ENCODE measurements at regions not wholly inside any gene's neighbourhood (a gene's known extent, or its start where the extent isn't known, plus 50 kb on each side); places are given as distances from the start of the nearest gene placed in this dataset.
A peak's percentile ranks its signal among the peaks of the same experiment; 100 is the strongest.

DNA sequence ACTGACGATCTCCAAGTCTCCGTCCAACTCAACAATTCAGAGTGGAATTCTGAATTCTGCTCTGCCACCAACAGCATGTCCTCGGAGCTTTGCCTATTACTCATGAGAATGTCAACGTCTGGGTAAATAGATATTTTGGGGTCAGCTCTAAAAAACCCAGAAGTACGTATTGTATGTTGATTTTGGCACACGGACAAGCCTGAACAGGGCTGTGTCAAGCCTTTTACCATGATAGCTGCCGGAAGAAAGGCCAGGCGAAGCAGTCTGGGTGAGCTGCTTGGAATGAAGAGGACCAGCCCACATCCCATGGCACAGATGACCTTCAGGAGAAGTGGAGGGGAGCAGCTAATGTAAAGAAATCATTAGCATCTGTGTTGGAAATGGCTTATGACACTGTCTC is 88.0 kb upstream of the JAG1 start:
- Mint-ChIP-seq H3K27me3 (ENCODE audit: insufficient read depth, low read depth, poor library complexity) (peaks cover 3% of the 10 kb centered on the region), H3K4me1 (peaks cover 14% of the 10 kb centered on the region), H3K27ac (no peak overlapping the region), H3K9me3 (no peaks in the 10 kb centered on the region), H3K36me3 (ENCODE audit: low read depth) (no peaks in the 10 kb centered on the region; the same call in 2 of the 3 replicates), H3K4me3 (no peak overlapping the region)
- Histone ChIP-seq H2AFZ (peak overlapping the region; percentile 28; the same call in 1 of the 2 replicates), H4K20me1 (replicated peaks; ENCODE audit: insufficient read depth) (no peaks in the 10 kb centered on the region), H3K27me3 (ENCODE audit: insufficient read depth) (no peaks in the 10 kb centered on the region), H3K79me2 (replicated peaks; ENCODE audit: insufficient read depth) (no peaks in the 10 kb centered on the region), H3K4me2 (no peak overlapping the region), H3K9me2 (ENCODE audit: insufficient read depth) (peaks cover 5% of the 10 kb centered on the region; the same call in 1 of the 2 replicates), H3K4me1 (ENCODE audit: insufficient read depth) (no peaks in the 10 kb centered on the region), H3K4me3 (no peak overlapping the region), H3K36me3 (ENCODE audit: insufficient read depth) (no peaks in the 10 kb centered on the region), H3F3A (replicated peaks; ENCODE audit: low read depth) (no peaks in the 10 kb centered on the region), H3K27ac (ENCODE audit: low read depth) (no peak overlapping the region)
- DNase-seq (ENCODE audit: low spot score) (no peak), ATAC-seq (no peak)
- TF ChIP-seq ZNF114 (CRISPR knock-in tag; IDR thresholded peaks at IDR 0.05) (no peak), JUNB (IDR thresholded peaks at IDR 0.05; ENCODE audit: unreplicated experiment) (no peak), EZH2phosphoT487 (IDR thresholded peaks at IDR 0.05; ENCODE audit: unreplicated experiment) (no peak), POLR2AphosphoS5 (IDR thresholded peaks at IDR 0.05; ENCODE audit: low read depth) (no peak), REST (IDR thresholded peaks at IDR 0.05; ENCODE audit: unreplicated experiment) (no peak), STAT1 (IDR thresholded peaks at IDR 0.05; ENCODE audit: unreplicated experiment) (no peak), CREB1 (CRISPR knock-in tag; IDR thresholded peaks at IDR 0.05; ENCODE audit: low read depth) (no peak), EZH2 (IDR thresholded peaks at IDR 0.05; ENCODE audit: low read depth, unreplicated experiment) (no peak), NANOG (IDR thresholded peaks at IDR 0.05; ENCODE audit: borderline replicate concordance) (no peak), ETS1 (IDR thresholded peaks at IDR 0.05) (no peak), ZNF331 (CRISPR knock-in tag; IDR thresholded peaks at IDR 0.05; ENCODE audit: low read depth) (no peak), ZNF462 (CRISPR knock-in tag; IDR thresholded peaks at IDR 0.05) (no peak)
- TF ChIP-seq, protein P1, sequence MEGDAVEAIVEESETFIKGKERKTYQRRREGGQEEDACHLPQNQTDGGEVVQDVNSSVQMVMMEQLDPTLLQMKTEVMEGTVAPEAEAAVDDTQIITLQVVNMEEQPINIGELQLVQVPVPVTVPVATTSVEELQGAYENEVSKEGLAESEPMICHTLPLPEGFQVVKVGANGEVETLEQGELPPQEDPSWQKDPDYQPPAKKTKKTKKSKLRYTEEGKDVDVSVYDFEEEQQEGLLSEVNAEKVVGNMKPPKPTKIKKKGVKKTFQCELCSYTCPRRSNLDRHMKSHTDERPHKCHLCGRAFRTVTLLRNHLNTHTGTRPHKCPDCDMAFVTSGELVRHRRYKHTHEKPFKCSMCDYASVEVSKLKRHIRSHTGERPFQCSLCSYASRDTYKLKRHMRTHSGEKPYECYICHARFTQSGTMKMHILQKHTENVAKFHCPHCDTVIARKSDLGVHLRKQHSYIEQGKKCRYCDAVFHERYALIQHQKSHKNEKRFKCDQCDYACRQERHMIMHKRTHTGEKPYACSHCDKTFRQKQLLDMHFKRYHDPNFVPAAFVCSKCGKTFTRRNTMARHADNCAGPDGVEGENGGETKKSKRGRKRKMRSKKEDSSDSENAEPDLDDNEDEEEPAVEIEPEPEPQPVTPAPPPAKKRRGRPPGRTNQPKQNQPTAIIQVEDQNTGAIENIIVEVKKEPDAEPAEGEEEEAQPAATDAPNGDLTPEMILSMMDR (conservative IDR thresholded peaks at IDR 0.05; ENCODE audit: low read depth in 2 of 2): no peak

Data from GM23338 (cell line).